GM23338 (cell line): ENCODE measurements at regions not wholly inside any gene's neighbourhood (a gene's known extent, or its start where the extent isn't known, plus 50 kb on each side); places are given as distances from the start of the nearest gene placed in this dataset.

Source experiments
- ATAC-seq: fragments of 200-7000 bp; cut with Tn5 transposase; 3 replicates; pipeline ENCODE4 v1.9.1; 2020
- DNase-seq: peaks from one replicate; pipeline ENCODE4 v3.0.0-alpha.2; 2015; ENCODE audit warnings: low spot score
- H2AFZ ChIP-seq: fragments of 200-600 bp; sonication (generic); 2 replicates; pipeline ENCODE4 v1.8.0; 2016; ENCODE audit warnings: antibody characterized with exemption, mild to moderate bottlenecking, moderate library complexity
- H3F3A ChIP-seq: fragments of 200-600 bp; sonication (generic); replicated peaks from 2 replicates; pipeline ENCODE4 v1.8.0; 2017; ENCODE audit warnings: antibody characterized with exemption, mixed run types, low read depth
- H3K27ac ChIP-seq: fragments of 200-600 bp; sonication (generic); 2 replicates; pipeline ENCODE4 v1.6.1; 2016; ENCODE audit warnings: low read depth
- H3K27me3 ChIP-seq: fragments of 200-600 bp; sonication (generic); 2 replicates; pipeline ENCODE4 v1.8.0; 2016; ENCODE audit warnings: mild to moderate bottlenecking, mixed run types, moderate library complexity; ENCODE audit not compliant: insufficient read depth
- H3K36me3 ChIP-seq: fragments of 200-600 bp; sonication (generic); 2 replicates; pipeline ENCODE4 v1.8.0; 2016; ENCODE audit warnings: mild to moderate bottlenecking; ENCODE audit not compliant: insufficient read depth
- H3K4me1 ChIP-seq: fragments of 200-600 bp; sonication (generic); 2 replicates; pipeline ENCODE4 v1.8.0; 2016; ENCODE audit warnings: mild to moderate bottlenecking, moderate library complexity; ENCODE audit not compliant: insufficient read depth
- H3K4me2 ChIP-seq: fragments of 200-600 bp; sonication (generic); 2 replicates; pipeline ENCODE4 v1.7.1; 2017; ENCODE audit warnings: mixed run types
- H3K4me3 ChIP-seq: fragments of 200-600 bp; sonication (generic); 2 replicates; pipeline ENCODE4 v1.6.1; 2016; ENCODE audit warnings: mixed run types
- H3K79me2 ChIP-seq: fragments of 200-600 bp; sonication (generic); replicated peaks from 2 replicates; pipeline ENCODE4 v1.8.0; 2017; ENCODE audit warnings: mild to moderate bottlenecking; ENCODE audit not compliant: insufficient read depth
- H3K9me2 ChIP-seq: fragments of 200-600 bp; sonication (generic); 2 replicates; pipeline ENCODE4 v1.8.0; 2017; ENCODE audit not compliant: insufficient read depth
- H4K20me1 ChIP-seq: fragments of 200-600 bp; sonication (generic); replicated peaks from 2 replicates; pipeline ENCODE4 v1.8.0; 2017; ENCODE audit warnings: mild to moderate bottlenecking; ENCODE audit not compliant: insufficient read depth
- H3K27ac Mint-ChIP-seq: 2 replicates; pipeline ENCODE4 v1.8.0; 2020; ENCODE audit warnings: inconsistent platforms, mild to moderate bottlenecking, moderate library complexity, mixed read lengths
- H3K27me3 Mint-ChIP-seq: 3 replicates; pipeline ENCODE4 v1.8.0; 2022; ENCODE audit warnings: low read depth, mild to moderate bottlenecking, moderate library complexity, mixed read lengths, inconsistent platforms; ENCODE audit not compliant: insufficient read depth, poor library complexity
- H3K36me3 Mint-ChIP-seq: 3 replicates; pipeline ENCODE4 v1.8.0; 2021; ENCODE audit warnings: low read depth, mild to moderate bottlenecking, inconsistent platforms, moderate library complexity, mixed read lengths
- H3K4me1 Mint-ChIP-seq: 3 replicates; pipeline ENCODE4 v1.8.0; 2020; ENCODE audit warnings: mild to moderate bottlenecking, inconsistent platforms, mixed read lengths
- H3K4me3 Mint-ChIP-seq: 3 replicates; pipeline ENCODE4 v1.8.0; 2021; ENCODE audit warnings: moderate library complexity, mild to moderate bottlenecking, inconsistent platforms, mixed read lengths
- H3K9me3 Mint-ChIP-seq: 3 replicates; pipeline ENCODE4 v1.8.0; 2020; ENCODE audit warnings: moderate library complexity, mild to moderate bottlenecking, inconsistent platforms, mixed read lengths
- CREB1 ChIP-seq: fragments of 250-450 bp; sonication (Bioruptor Pico); IDR thresholded peaks from 2 replicates; pipeline ENCODE4 v1.5.0; 2020; ENCODE audit warnings: low read depth, mild to moderate bottlenecking, moderate library complexity
- EZH2phosphoT487 ChIP-seq: fragments of 200-600 bp; sonication (generic); IDR thresholded peaks from one replicate; pipeline ENCODE4 v1.8.1; 2018; ENCODE audit warnings: antibody characterized with exemption; ENCODE audit not compliant: unreplicated experiment
- JUNB ChIP-seq: IDR thresholded peaks from one replicate; pipeline ENCODE4 v1.6.1; 2016; ENCODE audit warnings: antibody characterized with exemption; ENCODE audit not compliant: unreplicated experiment
- NANOG ChIP-seq: IDR thresholded peaks from 2 replicates; pipeline ENCODE4 v1.6.1; 2016; ENCODE audit warnings: antibody characterized with exemption, borderline replicate concordance
- POLR2AphosphoS5 ChIP-seq: IDR thresholded peaks from 2 replicates; pipeline ENCODE4 v1.6.1; 2016; ENCODE audit warnings: antibody characterized with exemption, low read depth
- STAT1 ChIP-seq: IDR thresholded peaks from one replicate; pipeline ENCODE4 v1.6.1; 2016; ENCODE audit warnings: antibody characterized with exemption; ENCODE audit not compliant: unreplicated experiment
- ZNF114 ChIP-seq: fragments of 250-450 bp; sonication (Bioruptor Pico); IDR thresholded peaks from 2 replicates; pipeline ENCODE4 v1.5.0; 2020; ENCODE audit warnings: mild to moderate bottlenecking, moderate library complexity
- ZNF331 ChIP-seq: fragments of 250-450 bp; sonication (Bioruptor Pico); IDR thresholded peaks from 2 replicates; pipeline ENCODE4 v1.5.0; 2020; ENCODE audit warnings: low read depth, mild to moderate bottlenecking, moderate library complexity
- TF ChIP-seq, protein P1 (sequence below): fragments of 250-450 bp; sonication (Bioruptor Pico); IDR thresholded peaks from 2 replicates; pipeline ENCODE4 v1.5.0; 2020; ENCODE audit warnings: mild to moderate bottlenecking, moderate library complexity
- TF ChIP-seq, protein P2 (sequence below): IDR thresholded peaks from 2 replicates; pipeline ENCODE4 v1.6.1; 2016; ENCODE audit warnings: antibody characterized with exemption

GRCh38 chr6:137390334-137390733, 103.9 kb downstream of the OLIG3 start (continued):
- TF ChIP-seq CREB1: no peak
- no peak for TF ChIP-seq STAT1
- no peak for TF ChIP-seq ZNF331 (CRISPR knock-in tag)
- TF ChIP-seq NANOG: no peak
- TF ChIP-seq, protein P1, sequence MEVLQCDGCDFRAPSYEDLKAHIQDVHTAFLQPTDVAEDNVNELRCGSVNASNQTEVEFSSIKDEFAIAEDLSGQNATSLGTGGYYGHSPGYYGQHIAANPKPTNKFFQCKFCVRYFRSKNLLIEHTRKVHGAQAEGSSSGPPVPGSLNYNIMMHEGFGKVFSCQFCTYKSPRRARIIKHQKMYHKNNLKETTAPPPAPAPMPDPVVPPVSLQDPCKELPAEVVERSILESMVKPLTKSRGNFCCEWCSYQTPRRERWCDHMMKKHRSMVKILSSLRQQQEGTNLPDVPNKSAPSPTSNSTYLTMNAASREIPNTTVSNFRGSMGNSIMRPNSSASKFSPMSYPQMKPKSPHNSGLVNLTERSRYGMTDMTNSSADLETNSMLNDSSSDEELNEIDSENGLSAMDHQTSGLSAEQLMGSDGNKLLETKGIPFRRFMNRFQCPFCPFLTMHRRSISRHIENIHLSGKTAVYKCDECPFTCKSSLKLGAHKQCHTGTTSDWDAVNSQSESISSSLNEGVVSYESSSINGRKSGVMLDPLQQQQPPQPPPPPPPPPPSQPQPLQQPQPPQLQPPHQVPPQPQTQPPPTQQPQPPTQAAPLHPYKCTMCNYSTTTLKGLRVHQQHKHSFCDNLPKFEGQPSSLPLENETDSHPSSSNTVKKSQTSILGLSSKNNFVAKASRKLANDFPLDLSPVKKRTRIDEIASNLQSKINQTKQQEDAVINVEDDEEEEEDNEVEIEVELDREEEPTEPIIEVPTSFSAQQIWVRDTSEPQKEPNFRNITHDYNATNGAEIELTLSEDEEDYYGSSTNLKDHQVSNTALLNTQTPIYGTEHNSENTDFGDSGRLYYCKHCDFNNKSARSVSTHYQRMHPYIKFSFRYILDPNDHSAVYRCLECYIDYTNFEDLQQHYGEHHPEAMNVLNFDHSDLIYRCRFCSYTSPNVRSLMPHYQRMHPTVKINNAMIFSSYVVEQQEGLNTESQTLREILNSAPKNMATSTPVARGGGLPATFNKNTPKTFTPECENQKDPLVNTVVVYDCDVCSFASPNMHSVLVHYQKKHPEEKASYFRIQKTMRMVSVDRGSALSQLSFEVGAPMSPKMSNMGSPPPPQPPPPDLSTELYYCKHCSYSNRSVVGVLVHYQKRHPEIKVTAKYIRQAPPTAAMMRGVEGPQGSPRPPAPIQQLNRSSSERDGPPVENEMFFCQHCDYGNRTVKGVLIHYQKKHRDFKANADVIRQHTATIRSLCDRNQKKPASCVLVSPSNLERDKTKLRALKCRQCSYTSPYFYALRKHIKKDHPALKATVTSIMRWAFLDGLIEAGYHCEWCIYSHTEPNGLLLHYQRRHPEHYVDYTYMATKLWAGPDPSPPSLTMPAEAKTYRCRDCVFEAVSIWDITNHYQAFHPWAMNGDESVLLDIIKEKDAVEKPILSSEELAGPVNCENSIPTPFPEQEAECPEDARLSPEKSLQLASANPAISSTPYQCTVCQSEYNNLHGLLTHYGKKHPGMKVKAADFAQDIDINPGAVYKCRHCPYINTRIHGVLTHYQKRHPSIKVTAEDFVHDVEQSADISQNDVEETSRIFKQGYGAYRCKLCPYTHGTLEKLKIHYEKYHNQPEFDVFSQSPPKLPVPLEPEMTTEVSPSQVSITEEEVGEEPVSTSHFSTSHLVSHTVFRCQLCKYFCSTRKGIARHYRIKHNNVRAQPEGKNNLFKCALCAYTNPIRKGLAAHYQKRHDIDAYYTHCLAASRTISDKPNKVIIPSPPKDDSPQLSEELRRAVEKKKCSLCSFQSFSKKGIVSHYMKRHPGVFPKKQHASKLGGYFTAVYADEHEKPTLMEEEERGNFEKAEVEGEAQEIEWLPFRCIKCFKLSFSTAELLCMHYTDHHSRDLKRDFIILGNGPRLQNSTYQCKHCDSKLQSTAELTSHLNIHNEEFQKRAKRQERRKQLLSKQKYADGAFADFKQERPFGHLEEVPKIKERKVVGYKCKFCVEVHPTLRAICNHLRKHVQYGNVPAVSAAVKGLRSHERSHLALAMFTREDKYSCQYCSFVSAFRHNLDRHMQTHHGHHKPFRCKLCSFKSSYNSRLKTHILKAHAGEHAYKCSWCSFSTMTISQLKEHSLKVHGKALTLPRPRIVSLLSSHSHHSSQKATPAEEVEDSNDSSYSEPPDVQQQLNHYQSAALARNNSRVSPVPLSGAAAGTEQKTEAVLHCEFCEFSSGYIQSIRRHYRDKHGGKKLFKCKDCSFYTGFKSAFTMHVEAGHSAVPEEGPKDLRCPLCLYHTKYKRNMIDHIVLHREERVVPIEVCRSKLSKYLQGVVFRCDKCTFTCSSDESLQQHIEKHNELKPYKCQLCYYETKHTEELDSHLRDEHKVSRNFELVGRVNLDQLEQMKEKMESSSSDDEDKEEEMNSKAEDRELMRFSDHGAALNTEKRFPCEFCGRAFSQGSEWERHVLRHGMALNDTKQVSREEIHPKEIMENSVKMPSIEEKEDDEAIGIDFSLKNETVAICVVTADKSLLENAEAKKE (CRISPR knock-in tag): no peak
- TF ChIP-seq POLR2AphosphoS5: no peak
- no peak for TF ChIP-seq ZNF114 (CRISPR knock-in tag)
- no peak for TF ChIP-seq EZH2phosphoT487
- TF ChIP-seq JUNB: no peak

DNA sequence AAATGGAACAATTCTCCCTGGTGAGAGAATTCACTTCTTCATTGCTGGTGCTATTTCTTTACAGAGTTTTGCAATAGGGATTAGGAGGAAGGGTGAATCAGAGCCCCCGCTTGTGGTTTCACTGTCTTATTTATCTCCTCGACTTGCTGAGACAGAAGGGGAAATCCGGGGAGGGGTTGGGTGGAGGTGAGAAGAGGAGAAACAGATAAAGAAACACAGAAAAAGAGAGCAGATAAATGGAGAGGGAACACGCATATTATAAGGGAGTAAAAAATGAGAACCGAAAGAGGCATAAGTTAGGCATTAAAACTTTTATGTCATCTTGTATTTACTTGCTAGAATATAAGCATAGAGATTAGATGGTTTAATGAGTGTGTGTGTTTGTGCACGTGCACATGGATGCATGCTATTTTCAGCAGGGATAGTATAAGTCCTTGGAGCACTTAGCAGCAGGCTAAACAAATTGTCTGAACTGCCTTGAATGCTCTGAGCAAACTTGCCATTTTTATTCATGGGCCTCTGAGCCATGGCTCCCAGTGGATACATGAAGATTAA, 105.0 kb downstream of the OLIG3 start:
- peaks cover 4% of the 10 kb centered on the region; the same call in 1 of the 3 replicates for H3K4me1 Mint-ChIP-seq
- H3K9me2 ChIP-seq: no peaks in the 10 kb centered on the region
- peaks cover 36% of the 10 kb centered on the region for H3K27me3 Mint-ChIP-seq
- no peaks in the 10 kb centered on the region for H3K4me1 ChIP-seq
- no peaks in the 10 kb centered on the region for H3K79me2 ChIP-seq
- no peak overlapping the region for H3K4me2 ChIP-seq
- no peaks in the 10 kb centered on the region for H3K36me3 ChIP-seq
- H4K20me1 ChIP-seq: no peaks in the 10 kb centered on the region
- H3K4me3 Mint-ChIP-seq: no peak overlapping the region
- H3K27me3 ChIP-seq: peaks cover 50% of the 10 kb centered on the region
- H3F3A ChIP-seq: no peaks in the 10 kb centered on the region
- H3K9me3 Mint-ChIP-seq: no peaks in the 10 kb centered on the region
- ATAC-seq: no peak
- DNase-seq: no peak
- H3K4me3 ChIP-seq: no peak overlapping the region
- no peak for TF ChIP-seq EZH2phosphoT487
- TF ChIP-seq, protein P2, sequence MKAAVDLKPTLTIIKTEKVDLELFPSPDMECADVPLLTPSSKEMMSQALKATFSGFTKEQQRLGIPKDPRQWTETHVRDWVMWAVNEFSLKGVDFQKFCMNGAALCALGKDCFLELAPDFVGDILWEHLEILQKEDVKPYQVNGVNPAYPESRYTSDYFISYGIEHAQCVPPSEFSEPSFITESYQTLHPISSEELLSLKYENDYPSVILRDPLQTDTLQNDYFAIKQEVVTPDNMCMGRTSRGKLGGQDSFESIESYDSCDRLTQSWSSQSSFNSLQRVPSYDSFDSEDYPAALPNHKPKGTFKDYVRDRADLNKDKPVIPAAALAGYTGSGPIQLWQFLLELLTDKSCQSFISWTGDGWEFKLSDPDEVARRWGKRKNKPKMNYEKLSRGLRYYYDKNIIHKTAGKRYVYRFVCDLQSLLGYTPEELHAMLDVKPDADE: no peak
- TF ChIP-seq, protein P1 (CRISPR knock-in tag): no peak
- no peaks in the 10 kb centered on the region for H3K36me3 Mint-ChIP-seq
- no peak overlapping the region for H3K27ac ChIP-seq
- H2AFZ ChIP-seq: no peak overlapping the region
- H3K27ac Mint-ChIP-seq: no peak overlapping the region
